Adipocyte (in vitro differentiated cells): ENCODE measurements at regions not wholly inside any gene's neighbourhood (a gene's known extent, or its start where the extent isn't known, plus 50 kb on each side); places are given as distances from the start of the nearest gene placed in this dataset.

Source experiments
- DNase-seq: peaks from one replicate; pipeline ENCODE4 v3.0.0-alpha.2; 2015; ENCODE audit warnings: low read depth
- H3K27me3 ChIP-seq: replicated peaks from 2 replicates; pipeline ENCODE4 v1.7.0; 2013; ENCODE audit warnings: mild to moderate bottlenecking, low read length, moderate library complexity; ENCODE audit not compliant: control insufficient read depth, insufficient read depth
- H3K36me3 ChIP-seq: 2 replicates; pipeline ENCODE4 v1.7.0; 2013; ENCODE audit warnings: low read length, mild to moderate bottlenecking, moderate library complexity; ENCODE audit not compliant: control insufficient read depth, insufficient read depth, severe bottlenecking
- H3K4me1 ChIP-seq: 2 replicates; pipeline ENCODE4 v1.7.0; 2013; ENCODE audit warnings: mild to moderate bottlenecking, low read length, moderate library complexity; ENCODE audit not compliant: control insufficient read depth, insufficient read depth
- H3K4me3 ChIP-seq: 2 replicates; pipeline ENCODE4 v1.7.0; 2013; ENCODE audit warnings: mild to moderate bottlenecking, low read length, moderate library complexity
- H3K9ac ChIP-seq: 2 replicates; pipeline ENCODE4 v1.7.0; 2013; ENCODE audit warnings: mild to moderate bottlenecking, low read length, moderate library complexity
- H3K9me3 ChIP-seq: 2 replicates; pipeline ENCODE4 v1.7.0; 2013; ENCODE audit warnings: mild to moderate bottlenecking, low read length, moderate library complexity; ENCODE audit not compliant: control insufficient read depth

- Histone ChIP-seq H3K4me3 (no peak overlapping the region), H3K27me3 (no peaks in the 10 kb centered on the region), H3K4me1 (peaks cover 3% of the 10 kb centered on the region), H3K9ac (no peak overlapping the region), H3K9me3 (no peaks in the 10 kb centered on the region), H3K36me3 (no peaks in the 10 kb centered on the region)
- DNase-seq: no peak
Observed at GRCh38 chr3:56970461-56970879, 90.0 kb upstream of the SPATA12 start.

GRCh38 chr3:56969851-56970250, 90.6 kb upstream of the SPATA12 start:
- Histone ChIP-seq H3K4me1 (peaks cover 3% of the 10 kb centered on the region), H3K36me3 (no peaks in the 10 kb centered on the region), H3K27me3 (no peaks in the 10 kb centered on the region), H3K4me3 (no peak overlapping the region), H3K9me3 (no peaks in the 10 kb centered on the region), H3K9ac (no peak overlapping the region)
- no peak for DNase-seq

GRCh38 chr3:56966509-56966908, 94.0 kb upstream of the SPATA12 start:
- no peaks in the 10 kb centered on the region for H3K36me3 ChIP-seq
- H3K4me3 ChIP-seq: no peak overlapping the region
- peaks cover 3% of the 10 kb centered on the region for H3K4me1 ChIP-seq
- H3K27me3 ChIP-seq: no peaks in the 10 kb centered on the region
- no peak for DNase-seq
- no peak overlapping the region for H3K9ac ChIP-seq
- H3K9me3 ChIP-seq: no peaks in the 10 kb centered on the region

- DNase-seq: no peak
- no peaks in the 10 kb centered on the region for H3K9me3 ChIP-seq
- peaks cover 3% of the 10 kb centered on the region for H3K4me1 ChIP-seq
- no peaks in the 10 kb centered on the region for H3K27me3 ChIP-seq
- no peak overlapping the region for H3K9ac ChIP-seq
- no peaks in the 10 kb centered on the region for H3K36me3 ChIP-seq
- H3K4me3 ChIP-seq: no peak overlapping the region
Observed at GRCh38 chr3:56966104-56966503, 94.4 kb upstream of the SPATA12 start.

- H3K4me1 ChIP-seq: no peaks in the 10 kb centered on the region
- H3K36me3 ChIP-seq: no peaks in the 10 kb centered on the region
- DNase-seq: no peak
- no peaks in the 10 kb centered on the region for H3K9me3 ChIP-seq
- H3K9ac ChIP-seq: no peak overlapping the region
- H3K27me3 ChIP-seq: no peaks in the 10 kb centered on the region
- H3K4me3 ChIP-seq: no peak overlapping the region
Observed at GRCh38 chr3:56962922-56963321, 97.5 kb upstream of the SPATA12 start.

GRCh38 chr3:56962206-56962605, 98.3 kb upstream of the SPATA12 start:
- Histone ChIP-seq H3K27me3 (no peaks in the 10 kb centered on the region), H3K9me3 (no peaks in the 10 kb centered on the region), H3K36me3 (peaks cover 4% of the 10 kb centered on the region), H3K4me3 (no peak overlapping the region), H3K4me1 (no peaks in the 10 kb centered on the region), H3K9ac (no peak overlapping the region)
- no peak for DNase-seq

- Histone ChIP-seq H3K27me3 (no peaks in the 10 kb centered on the region), H3K4me1 (no peaks in the 10 kb centered on the region), H3K4me3 (no peak overlapping the region), H3K9ac (no peak overlapping the region), H3K9me3 (no peaks in the 10 kb centered on the region), H3K36me3 (peaks cover 4% of the 10 kb centered on the region)
- DNase-seq: no peak
Observed at GRCh38 chr3:56960234-56960917, 100.1 kb upstream of the SPATA12 start.

- Histone ChIP-seq H3K9ac (no peak overlapping the region), H3K36me3 (peaks cover 4% of the 10 kb centered on the region), H3K4me1 (no peaks in the 10 kb centered on the region), H3K27me3 (no peaks in the 10 kb centered on the region), H3K9me3 (no peaks in the 10 kb centered on the region), H3K4me3 (no peak overlapping the region)
- no peak for DNase-seq
Observed at GRCh38 chr3:56958879-56959278, 101.6 kb upstream of the SPATA12 start.

GRCh38 chr3:56957522-56957921, 102.9 kb upstream of the SPATA12 start:
- Histone ChIP-seq H3K9ac (no peak overlapping the region), H3K36me3 (peaks cover 4% of the 10 kb centered on the region), H3K4me3 (no peak overlapping the region), H3K27me3 (no peaks in the 10 kb centered on the region), H3K4me1 (no peaks in the 10 kb centered on the region), H3K9me3 (no peaks in the 10 kb centered on the region)
- no peak for DNase-seq

- H3K9ac ChIP-seq: no peak overlapping the region
- no peak overlapping the region for H3K4me3 ChIP-seq
- H3K27me3 ChIP-seq: no peaks in the 10 kb centered on the region
- DNase-seq: no peak
- H3K36me3 ChIP-seq: peaks cover 4% of the 10 kb centered on the region
- H3K4me1 ChIP-seq: no peaks in the 10 kb centered on the region
- no peaks in the 10 kb centered on the region for H3K9me3 ChIP-seq
Observed at GRCh38 chr3:56956906-56957305, 103.6 kb upstream of the SPATA12 start.

- no peaks in the 10 kb centered on the region for H3K4me1 ChIP-seq
- no peak overlapping the region for H3K4me3 ChIP-seq
- H3K36me3 ChIP-seq: peaks cover 4% of the 10 kb centered on the region
- H3K9me3 ChIP-seq: no peaks in the 10 kb centered on the region
- H3K27me3 ChIP-seq: no peaks in the 10 kb centered on the region
- no peak for DNase-seq
- H3K9ac ChIP-seq: no peak overlapping the region
Observed at GRCh38 chr3:56955492-56956111, 104.9 kb upstream of the SPATA12 start.

GRCh38 chr3:56954125-56954524, 106.3 kb upstream of the SPATA12 start:
- Histone ChIP-seq H3K9me3 (no peaks in the 10 kb centered on the region), H3K9ac (no peak overlapping the region), H3K36me3 (peaks cover 4% of the 10 kb centered on the region), H3K4me1 (no peaks in the 10 kb centered on the region), H3K4me3 (no peak overlapping the region), H3K27me3 (no peaks in the 10 kb centered on the region)
- DNase-seq: no peak
